ENCODE measurements at regions not wholly inside any gene's neighbourhood (a gene's known extent, or its start where the extent isn't known, plus 50 kb on each side); places are given as distances from the start of the nearest gene placed in this dataset.

GRCh38 chr18:7512348-7512747 lies 54.8 kb upstream of the PTPRM start (continued):
- TF ChIP-seq NFAT5 (CRISPR knock-in tag; IDR thresholded peaks at IDR 0.05) = no peak
- no peak for TF ChIP-seq ZC3H4 (CRISPR knock-in tag; IDR thresholded peaks at IDR 0.05; ENCODE audit: borderline replicate concordance)
- no peak for TF ChIP-seq ZBTB1 (CRISPR knock-in tag; IDR thresholded peaks at IDR 0.05; ENCODE audit: borderline replicate concordance)
- no peak for TF ChIP-seq KDM2A (CRISPR knock-in tag; IDR thresholded peaks at IDR 0.05; ENCODE audit: borderline replicate concordance, low read depth)
- no peak for TF ChIP-seq ZSCAN25 (CRISPR knock-in tag; IDR thresholded peaks at IDR 0.05)
- no peak for TF ChIP-seq SP1 (IDR thresholded peaks at IDR 0.05)
- no peak for TF ChIP-seq SP1 (CRISPR knock-in tag; IDR thresholded peaks at IDR 0.05)
- no peak for TF ChIP-seq SNAPC5 (CRISPR knock-in tag; IDR thresholded peaks at IDR 0.05; ENCODE audit: borderline replicate concordance)
- TF ChIP-seq CEBPZ (IDR thresholded peaks at IDR 0.05; ENCODE audit: low read length) = no peak
- no peak for TF ChIP-seq POLR2AphosphoS2 (IDR thresholded peaks at IDR 0.05; ENCODE audit: low read depth, low read length)
- no peak for TF ChIP-seq DR1 (CRISPR knock-in tag; IDR thresholded peaks at IDR 0.05)
- no peak for TF ChIP-seq SRF (IDR thresholded peaks at IDR 0.05; ENCODE audit: low read depth, low read length)
- no peak for TF ChIP-seq ZNF879 (CRISPR knock-in tag; IDR thresholded peaks at IDR 0.05)
- no peak for TF ChIP-seq ZNF142 (CRISPR knock-in tag; IDR thresholded peaks at IDR 0.05)
- TF ChIP-seq DNMT3B (CRISPR knock-in tag; conservative IDR thresholded peaks at IDR 0.05) = no peak
